ENCODE measurements at regions not wholly inside any gene's neighbourhood (a gene's known extent, or its start where the extent isn't known, plus 50 kb on each side); places are given as distances from the start of the nearest gene placed in this dataset.

- DNase-seq (ENCODE audit: low read depth): no peak
- no peak overlapping the region for H3K4me3 ChIP-seq (ENCODE audit: low read depth, low read length)
These were observed 396.1 kb upstream of the RGS6 start for GRCh38 chr14:71536015-71536740.

DNA sequence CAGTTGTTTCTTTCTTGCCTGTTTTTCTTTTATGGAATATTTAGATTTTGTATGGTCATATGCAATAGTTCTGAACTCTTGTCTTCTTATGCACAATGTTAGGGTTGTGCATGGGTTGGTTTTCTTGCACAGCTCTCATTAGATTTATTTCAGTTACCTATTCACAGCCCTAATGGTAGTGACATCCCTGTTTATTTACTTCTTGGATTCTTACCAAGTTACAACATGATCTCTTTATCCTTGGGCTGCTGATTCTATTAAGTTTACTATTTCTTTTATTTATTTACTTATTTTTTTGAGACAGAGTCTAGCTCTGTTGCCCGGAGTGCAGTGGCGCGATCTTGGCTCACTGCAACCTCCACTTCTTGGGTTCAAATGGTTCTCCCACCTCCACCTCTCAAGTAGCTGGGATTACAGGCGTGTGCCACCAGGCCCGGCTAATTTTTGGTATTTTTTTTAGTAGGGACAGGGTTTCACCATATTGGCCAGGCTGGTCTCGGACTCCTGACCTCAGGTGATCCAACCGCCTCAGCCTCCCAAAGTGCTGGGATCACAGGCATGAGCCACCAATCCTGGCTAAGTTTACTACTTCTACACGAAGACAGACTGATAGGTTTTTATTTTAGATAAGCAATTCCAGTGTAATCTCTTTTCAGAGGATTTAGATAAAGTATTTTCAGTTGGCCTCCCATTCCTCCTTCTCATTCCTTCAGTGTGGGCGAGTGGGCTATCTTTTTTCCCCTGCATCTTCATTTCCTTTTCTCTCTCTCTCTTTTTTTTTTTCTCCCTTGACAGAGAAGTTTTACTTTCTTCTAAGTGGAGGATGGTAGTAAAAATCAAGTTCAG, 395.1 kb upstream of the RGS6 start:
- no peak overlapping the region for H3K4me3 ChIP-seq (ENCODE audit: low read depth, low read length)
- no peak for DNase-seq (ENCODE audit: low read depth)

DNA sequence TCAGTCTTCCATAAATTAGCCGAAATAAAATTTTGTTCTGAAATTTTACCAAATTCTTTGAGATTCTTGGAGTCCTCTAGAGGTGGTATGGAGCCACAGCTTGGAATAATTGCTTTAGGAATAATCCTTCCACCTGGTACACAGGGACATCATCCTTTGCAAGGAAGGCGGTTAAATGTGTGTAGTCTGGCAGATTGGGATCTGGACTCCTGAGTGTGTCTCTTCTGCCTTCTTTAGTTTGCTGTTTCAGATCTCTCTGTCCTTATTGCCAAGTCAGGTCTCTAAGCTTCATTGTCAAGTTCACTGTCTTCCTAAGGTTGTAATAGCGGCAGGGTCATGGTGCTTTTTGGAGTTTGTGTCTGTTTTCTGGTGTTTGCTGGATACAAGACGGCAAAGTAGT, 393.9 kb upstream of the RGS6 start:
- H3K4me3 ChIP-seq (ENCODE audit: low read depth, low read length): no peak overlapping the region
- no peak for DNase-seq (ENCODE audit: low read depth)

- no peak overlapping the region for H3K4me3 ChIP-seq (ENCODE audit: low read depth, low read length)
- DNase-seq (ENCODE audit: low read depth): no peak
These were observed 393.1 kb upstream of the RGS6 start for GRCh38 chr14:71538938-71539649.

DNA sequence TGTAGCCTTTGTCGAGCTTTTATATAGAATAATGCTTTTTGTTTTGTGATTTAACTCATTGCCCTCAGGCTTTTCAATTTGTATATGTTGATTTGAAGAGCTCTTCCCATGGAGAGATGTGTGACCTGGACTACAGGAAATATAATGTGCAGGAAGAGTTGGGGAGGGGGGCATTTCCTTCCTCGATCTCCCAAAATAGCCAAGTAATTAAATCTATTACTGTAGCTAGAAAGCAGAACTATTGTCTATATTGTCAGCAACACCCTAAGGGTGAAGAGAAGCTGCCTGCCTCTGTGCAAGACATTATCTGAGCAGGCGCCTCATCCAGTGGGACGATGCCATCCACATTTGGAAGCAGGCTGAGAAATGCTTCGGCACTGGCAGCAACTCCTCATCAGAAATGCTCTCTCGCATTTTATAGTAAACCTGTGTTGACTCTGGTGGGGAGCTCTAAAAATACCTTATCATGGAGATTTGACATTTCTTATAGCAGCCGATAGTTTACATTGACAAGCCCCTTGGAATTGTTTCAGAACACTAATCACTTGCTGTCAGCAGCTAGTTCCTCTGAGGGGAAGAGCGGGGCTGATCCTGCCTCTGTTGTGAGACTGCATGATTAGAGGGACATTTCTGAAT, 392.5 kb upstream of the RGS6 start:
- no peak overlapping the region for H3K4me3 ChIP-seq (ENCODE audit: low read depth, low read length)

GRCh38 chr14:71541271-71541670, 391.0 kb upstream of the RGS6 start:
- DNase-seq (ENCODE audit: low read depth): no peak
- no peak overlapping the region for H3K4me3 ChIP-seq (ENCODE audit: low read depth, low read length)

More for the DNA sequence above, 392.5 kb upstream of the RGS6 start:
- no peak for DNase-seq (ENCODE audit: low read depth)

DNA sequence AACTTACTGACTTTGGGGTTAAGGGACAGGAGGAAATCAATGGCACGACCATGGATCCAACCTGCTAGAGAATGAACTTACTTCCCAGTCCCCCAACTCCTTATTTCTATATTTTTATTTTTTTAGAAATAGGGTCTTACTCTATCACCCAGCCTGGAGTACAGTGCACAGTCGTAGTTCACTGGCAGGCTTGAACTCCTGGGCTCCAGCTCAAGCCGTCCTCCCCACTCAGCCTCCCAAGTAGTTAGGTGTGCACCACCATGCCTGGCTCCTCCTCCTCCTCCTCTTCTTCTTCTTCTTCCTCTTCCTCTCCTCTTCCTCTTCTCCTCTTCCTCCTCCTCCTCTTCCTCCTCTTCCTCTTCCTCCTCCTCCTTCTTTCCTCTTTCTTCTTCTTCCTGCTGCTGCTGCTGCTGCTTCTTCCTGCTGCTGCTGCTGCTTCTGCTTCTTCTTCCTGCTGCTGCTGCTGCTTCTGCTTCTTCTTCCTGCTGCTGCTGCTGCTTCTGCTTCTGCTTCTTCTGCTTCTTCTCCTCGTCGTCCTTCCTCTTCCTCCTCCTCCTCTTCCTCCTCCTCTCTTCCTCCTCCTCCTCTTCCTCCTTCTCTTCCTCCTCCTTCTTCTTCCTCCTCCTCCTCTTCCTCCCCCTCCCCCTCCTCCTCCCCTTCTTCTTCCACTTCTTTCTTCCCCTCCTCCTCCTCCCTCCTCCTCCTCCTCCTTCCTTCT, 390.1 kb upstream of the RGS6 start:
- H3K4me3 ChIP-seq (ENCODE audit: low read depth, low read length): no peak overlapping the region
- DNase-seq (ENCODE audit: low read depth): no peak

DNA sequence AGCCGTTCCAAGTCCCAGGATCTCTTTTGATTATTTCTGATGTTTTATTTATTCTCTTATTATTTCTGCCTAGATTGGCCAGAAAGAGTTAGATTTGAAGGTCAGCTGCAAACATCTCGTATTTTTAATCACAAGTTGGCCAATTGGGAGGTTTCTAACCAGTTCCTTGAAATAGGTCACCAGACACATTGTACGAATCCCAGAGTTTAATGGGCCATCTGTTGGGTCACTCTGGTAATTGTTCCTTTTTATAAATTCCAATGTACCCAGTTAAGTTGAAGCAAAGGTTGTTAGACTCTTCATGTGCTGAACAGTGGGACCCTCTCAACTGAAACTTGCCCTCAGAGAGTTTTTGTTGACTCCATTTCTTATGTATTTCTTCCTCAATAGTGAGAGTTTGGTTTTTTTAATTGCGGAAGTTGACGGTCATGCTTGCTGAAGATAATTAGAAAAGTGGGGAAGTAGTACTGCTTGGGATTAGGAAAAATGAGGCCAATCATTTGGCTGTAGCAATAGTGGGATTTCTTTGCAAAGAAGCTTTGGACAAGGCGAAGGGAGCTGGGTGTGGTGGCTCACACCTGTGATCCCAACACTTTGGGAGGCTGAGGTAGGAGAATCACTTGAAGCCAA, 382.7 kb upstream of the RGS6 start:
- no peak for DNase-seq (ENCODE audit: low read depth)
- no peak overlapping the region for H3K4me3 ChIP-seq (ENCODE audit: low read depth, low read length)

DNA sequence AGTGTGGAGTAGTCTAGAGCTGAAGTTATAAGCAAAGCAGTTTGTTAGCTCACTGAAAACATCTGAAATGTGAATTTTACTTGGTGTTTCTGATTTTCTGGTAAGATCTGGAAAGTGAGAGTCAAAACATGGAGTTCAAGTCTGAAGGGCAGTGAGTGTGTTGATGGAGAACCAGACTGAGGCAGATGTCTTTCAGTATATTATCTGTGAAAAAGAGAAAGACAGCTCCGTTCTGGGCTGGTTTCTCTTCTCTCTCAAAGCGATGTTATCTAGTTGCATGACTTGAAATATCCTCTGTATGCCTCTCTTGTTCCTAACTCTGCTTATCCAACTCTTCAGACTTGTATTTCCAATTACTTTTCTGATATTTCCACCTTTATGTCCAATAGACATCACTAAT, 381.9 kb upstream of the RGS6 start:
- H3K4me3 ChIP-seq (ENCODE audit: low read depth, low read length): no peak overlapping the region
- no peak for DNase-seq (ENCODE audit: low read depth)

DNA sequence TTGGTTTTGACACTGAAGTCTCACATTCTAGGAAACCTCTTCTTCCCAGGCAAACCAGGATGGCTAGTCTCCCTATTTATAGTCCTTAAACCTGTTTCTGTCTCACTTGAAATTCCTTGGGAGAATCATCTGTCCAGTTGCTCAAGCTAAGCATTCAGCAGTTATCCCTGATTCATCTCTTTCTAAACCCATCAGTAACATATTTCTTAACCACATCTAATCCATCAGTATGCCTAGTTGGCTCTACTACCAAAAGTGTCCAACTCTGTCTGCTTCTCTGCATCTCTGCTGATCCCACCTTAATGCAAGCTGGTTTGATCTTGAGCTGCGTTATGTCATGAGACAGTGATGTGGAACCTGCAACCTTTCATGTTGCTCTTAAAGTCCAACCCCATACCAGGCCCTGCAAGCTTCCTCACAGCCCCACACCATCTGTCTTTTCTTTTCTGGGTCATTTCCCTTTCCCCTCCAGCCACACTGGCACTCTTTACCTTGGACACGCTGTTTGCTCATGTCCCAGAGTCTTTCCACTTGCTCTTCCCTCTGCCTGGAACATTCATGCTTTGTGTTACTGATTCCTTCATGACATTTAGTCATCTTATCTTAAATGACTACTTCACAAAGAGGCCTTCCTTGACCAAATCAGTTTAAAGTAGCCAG, 380.8 kb upstream of the RGS6 start:
- H3K4me3 ChIP-seq (ENCODE audit: low read depth, low read length): no peak overlapping the region
- peak; percentile 71 for DNase-seq (ENCODE audit: low read depth)

DNA sequence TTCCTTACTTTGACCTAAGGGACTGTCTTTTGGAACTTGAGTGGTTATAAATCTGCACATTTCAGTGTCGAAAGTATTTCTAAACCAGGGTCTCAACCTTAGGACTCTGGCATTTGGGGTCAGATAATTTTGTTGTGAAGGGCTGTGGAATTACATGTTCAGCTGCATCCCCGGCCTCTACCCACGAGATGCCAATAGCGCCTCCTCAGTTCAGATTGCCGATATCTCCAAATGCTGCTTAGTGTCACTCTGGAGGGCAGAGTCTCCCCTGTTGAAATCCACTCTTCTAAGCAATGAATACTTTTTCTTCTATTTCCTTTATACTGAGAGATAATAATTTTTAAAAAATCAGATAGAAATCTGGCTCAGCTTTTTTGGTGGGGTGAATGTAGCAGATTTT, 379.4 kb upstream of the RGS6 start:
- DNase-seq (ENCODE audit: low read depth): no peak
- H3K4me3 ChIP-seq (ENCODE audit: low read depth, low read length): no peak overlapping the region

- DNase-seq (ENCODE audit: low read depth): no peak
- H3K4me3 ChIP-seq (ENCODE audit: low read depth, low read length): no peak overlapping the region
These were observed 378.4 kb upstream of the RGS6 start for GRCh38 chr14:71553779-71554178.

DNA sequence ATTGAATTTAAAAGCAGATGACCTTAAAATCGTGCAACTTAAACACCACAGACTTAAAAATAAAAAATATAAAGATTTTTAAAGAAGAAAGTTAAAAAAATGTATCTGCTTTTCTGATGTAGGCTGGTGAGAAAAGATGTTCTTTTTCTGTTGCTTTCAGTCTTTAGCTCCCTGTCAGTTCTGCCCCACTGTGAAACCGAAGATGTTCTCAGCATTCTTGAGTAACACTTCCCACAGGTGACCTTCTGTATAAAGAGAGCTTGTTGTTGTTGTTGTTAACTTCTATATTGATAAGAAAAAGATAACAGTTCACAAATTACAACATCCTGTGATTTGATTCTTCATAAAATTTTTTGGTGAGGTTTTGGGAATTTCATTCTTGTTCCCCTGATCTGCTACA, 377.9 kb upstream of the RGS6 start:
- no peak overlapping the region for H3K4me3 ChIP-seq (ENCODE audit: low read depth, low read length)
- no peak for DNase-seq (ENCODE audit: low read depth)

DNA sequence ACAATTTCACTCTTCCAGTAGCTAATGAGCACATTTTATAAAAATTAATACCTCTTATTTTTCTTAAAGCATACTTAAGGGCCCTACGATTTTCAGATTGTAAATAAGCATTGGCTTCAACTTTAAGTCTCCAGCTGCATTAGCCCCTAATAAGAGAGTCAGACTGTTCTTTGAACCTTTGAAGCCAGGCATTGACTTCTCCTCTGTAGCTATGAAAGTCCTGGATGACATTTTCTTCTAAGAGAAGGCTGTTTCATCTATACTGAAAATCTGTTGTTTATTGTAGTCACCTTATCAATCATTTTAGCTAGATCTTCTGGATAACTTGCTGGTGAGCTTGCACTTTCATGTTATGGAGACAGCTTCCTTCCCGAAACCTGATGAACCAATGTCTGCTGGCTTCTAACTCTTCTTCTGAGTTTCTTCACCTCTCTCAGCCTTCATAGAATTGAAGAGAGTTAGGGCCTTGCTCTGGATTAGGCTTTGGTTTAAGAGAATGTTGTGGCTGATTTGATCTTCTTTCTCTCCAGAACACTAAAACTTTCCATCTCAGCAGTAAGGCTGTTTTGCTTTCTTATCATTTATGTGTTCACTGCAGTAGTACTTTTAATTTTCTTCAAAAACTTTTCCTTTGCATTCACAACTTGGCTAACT, 377.1 kb upstream of the RGS6 start:
- H3K4me3 ChIP-seq (ENCODE audit: low read depth, low read length): no peak overlapping the region
- no peak for DNase-seq (ENCODE audit: low read depth)

DNA sequence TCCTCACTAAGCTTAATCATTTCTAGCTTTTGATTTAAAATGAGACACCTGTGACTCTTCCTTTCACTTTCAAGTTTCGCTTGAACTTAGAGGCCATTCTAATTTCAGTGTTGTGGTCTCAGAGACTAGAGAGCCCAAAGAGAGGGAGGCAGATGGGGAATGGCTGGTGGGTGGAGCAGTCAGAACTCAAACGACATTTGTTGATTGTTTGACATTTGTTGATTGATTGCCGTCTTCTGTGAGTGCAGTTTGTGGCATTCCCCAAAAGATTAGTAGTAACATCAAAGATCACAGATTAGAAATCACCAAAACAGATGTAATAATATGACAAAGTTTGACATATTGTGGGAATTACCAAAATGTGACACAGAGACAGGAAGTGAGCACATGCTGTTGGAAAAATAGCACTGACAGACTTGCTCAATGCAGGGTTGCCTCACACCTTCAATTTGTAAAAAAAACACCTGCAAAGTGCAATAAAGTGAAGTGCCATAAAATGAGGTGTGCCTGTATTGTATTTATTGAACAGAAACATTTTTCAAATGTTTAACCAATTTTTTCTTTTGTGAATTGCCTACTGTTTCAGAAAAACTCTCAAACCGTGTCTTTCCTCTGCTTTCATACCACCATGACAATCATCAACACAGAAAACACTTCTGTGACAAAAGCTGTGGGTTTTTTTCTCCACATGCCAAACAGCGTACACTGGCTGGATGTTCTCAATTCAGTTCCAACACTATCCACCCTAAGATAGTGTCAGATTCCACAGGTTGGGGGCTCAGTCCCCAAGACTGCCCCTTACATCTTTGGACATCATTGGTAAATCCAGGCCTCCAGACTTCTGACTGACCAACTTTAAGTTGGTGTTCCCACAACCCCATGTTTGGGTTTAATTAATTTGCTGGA, 376.3 kb upstream of the RGS6 start:
- no peak for DNase-seq (ENCODE audit: low read depth)

DNA sequence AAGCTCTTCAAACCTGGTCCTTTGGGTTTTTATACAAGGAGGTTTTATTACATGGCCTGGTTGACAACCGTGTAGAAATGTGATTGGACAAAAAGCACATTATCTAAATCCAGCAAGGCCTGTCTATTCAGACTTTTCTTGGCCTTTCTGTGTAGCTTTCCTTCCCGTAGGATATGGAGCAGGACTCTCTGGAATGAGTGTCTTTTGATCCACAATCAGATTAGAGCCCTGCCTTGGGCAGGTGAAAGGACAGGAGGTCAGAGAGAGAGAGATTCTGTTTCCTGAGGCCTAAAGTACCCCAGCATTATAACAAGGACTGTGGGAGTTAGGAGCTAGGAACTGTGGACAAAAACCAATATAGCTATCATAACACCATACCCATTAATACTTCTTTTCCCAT, 375.5 kb upstream of the RGS6 start:
- H3K4me3 ChIP-seq (ENCODE audit: low read depth, low read length): no peak overlapping the region

More for the DNA sequence above, 376.3 kb upstream of the RGS6 start:
- H3K4me3 ChIP-seq (ENCODE audit: low read depth, low read length): no peak overlapping the region

GRCh38 chr14:71557351-71557750, 374.9 kb upstream of the RGS6 start:
- DNase-seq (ENCODE audit: low read depth): no peak
- H3K4me3 ChIP-seq (ENCODE audit: low read depth, low read length): no peak overlapping the region

More for the DNA sequence above, 375.5 kb upstream of the RGS6 start:
- DNase-seq (ENCODE audit: low read depth): no peak

Data from skeletal muscle cell (primary cell).